ENCODE measurements at regions not wholly inside any gene's neighbourhood (a gene's known extent, or its start where the extent isn't known, plus 50 kb on each side); places are given as distances from the start of the nearest gene placed in this dataset.

DNA sequence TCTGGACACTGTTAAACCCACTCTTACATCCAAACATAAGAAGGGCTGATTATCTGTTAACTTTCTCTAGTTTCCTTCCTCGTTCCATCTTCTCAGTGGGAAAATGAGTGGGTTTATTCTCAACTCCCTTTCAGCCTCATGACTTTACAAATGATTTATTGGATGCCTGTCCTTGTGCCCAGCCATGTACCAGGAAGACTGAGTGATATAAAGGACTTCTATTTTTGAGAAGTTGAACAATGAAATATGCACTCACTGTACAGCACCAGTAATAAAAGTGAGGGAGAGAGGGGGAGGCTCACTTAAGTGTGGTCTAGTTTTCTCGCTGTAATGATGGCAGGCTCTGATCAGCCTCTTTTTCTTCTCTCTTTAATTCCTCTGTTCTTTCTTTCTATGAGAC, 277.6 kb downstream of the SMARCA2 start:
- Histone ChIP-seq H3K4me3 (ENCODE audit: low read depth, low read length) (no peak overlapping the region), H3K36me3 (ENCODE audit: control insufficient read depth in 2 of 2, insufficient read depth in 1 of 2, low read length in 2 of 2) (no peaks in the 10 kb centered on the region), H3K4me1 (ENCODE audit: control insufficient read depth, insufficient read depth, low read length) (no peaks in the 10 kb centered on the region), H3K9me3 (ENCODE audit: control insufficient read depth, insufficient read depth, low read depth, low read length) (no peaks in the 10 kb centered on the region), H3K27ac (ENCODE audit: extremely low read depth, low read depth, low read length) (no peak overlapping the region)
- ChIA-PET CTCF (no interaction called here), POLR2A (no interaction called here)
- no peak for TF ChIP-seq KLF9 (tag by site-specific recombination; IDR thresholded peaks at IDR 0.05; ENCODE audit: low read depth)

- Histone ChIP-seq H3K36me3 (ENCODE audit: control insufficient read depth in 2 of 2, insufficient read depth in 1 of 2, low read length in 2 of 2) (no peaks in the 10 kb centered on the region), H3K27ac (ENCODE audit: extremely low read depth, low read depth, low read length) (no peak overlapping the region), H3K9me3 (ENCODE audit: control insufficient read depth, insufficient read depth, low read depth, low read length) (no peaks in the 10 kb centered on the region), H3K4me3 (ENCODE audit: low read depth, low read length) (no peak overlapping the region), H3K4me1 (ENCODE audit: control insufficient read depth, insufficient read depth, low read length) (no peaks in the 10 kb centered on the region)
- no peak for TF ChIP-seq ZNF571 (tag by site-specific recombination; IDR thresholded peaks at IDR 0.05)
- no peak for TF ChIP-seq ZNF311 (tag by site-specific recombination; IDR thresholded peaks at IDR 0.05; ENCODE audit: borderline replicate concordance)
- no peak for TF ChIP-seq ZSCAN30 (tag by site-specific recombination; IDR thresholded peaks at IDR 0.05)
- no peak for TF ChIP-seq ZNF211 (tag by site-specific recombination; IDR thresholded peaks at IDR 0.05; ENCODE audit: low read depth)
- no peak for TF ChIP-seq AEBP2 (tag by site-specific recombination; IDR thresholded peaks at IDR 0.05; ENCODE audit: borderline replicate concordance)
- TF ChIP-seq ZNF148 (tag by site-specific recombination; IDR thresholded peaks at IDR 0.05; ENCODE audit: borderline replicate concordance) = no peak
- TF ChIP-seq FEZF1 (tag by site-specific recombination; IDR thresholded peaks at IDR 0.05) = no peak
- TF ChIP-seq ZFP41 (tag by site-specific recombination; IDR thresholded peaks at IDR 0.05; ENCODE audit: borderline replicate concordance) = no peak
- ChIA-PET CTCF (interaction anchor here (0.6 kb wide), 2 partner anchors 118 to 503 kb away, joined by 3 to 4 read pairs; no protein-coding TSS in a partner anchor), POLR2A (no interaction called here)
Measured at GRCh38 chr9:2297771-2298170, 282.6 kb downstream of the SMARCA2 start.

GRCh38 chr9:2298217-2298616, 283.1 kb downstream of the SMARCA2 start:
- Histone ChIP-seq H3K4me1 (ENCODE audit: control insufficient read depth, insufficient read depth, low read length) (no peaks in the 10 kb centered on the region), H3K36me3 (ENCODE audit: control insufficient read depth in 2 of 2, insufficient read depth in 1 of 2, low read length in 2 of 2) (no peaks in the 10 kb centered on the region), H3K27ac (ENCODE audit: extremely low read depth, low read depth, low read length) (no peak overlapping the region), H3K4me3 (ENCODE audit: low read depth, low read length) (no peak overlapping the region), H3K9me3 (ENCODE audit: control insufficient read depth, insufficient read depth, low read depth, low read length) (no peaks in the 10 kb centered on the region)
- ChIA-PET POLR2A (no interaction called here), CTCF (no interaction called here)
- TF ChIP-seq ZFP3 (tag by site-specific recombination; IDR thresholded peaks at IDR 0.05; ENCODE audit: low read depth) = no peak

GRCh38 chr9:2299156-2299842, 284.2 kb downstream of the SMARCA2 start:
- ChIA-PET CTCF (interaction anchor here (0.6 to 1.3 kb wide), 2 partner anchors 11 to 449 kb away, joined by 3 read pairs; no protein-coding TSS in a partner anchor), POLR2A (no interaction called here)
- H3K36me3 ChIP-seq (ENCODE audit: control insufficient read depth in 2 of 2, insufficient read depth in 1 of 2, low read length in 2 of 2) = no peaks in the 10 kb centered on the region
- no peaks in the 10 kb centered on the region for H3K4me1 ChIP-seq (ENCODE audit: control insufficient read depth, insufficient read depth, low read length)
- H3K4me3 ChIP-seq (ENCODE audit: low read depth, low read length) = no peak overlapping the region
- no peaks in the 10 kb centered on the region for H3K9me3 ChIP-seq (ENCODE audit: control insufficient read depth, insufficient read depth, low read depth, low read length)
- no peak overlapping the region for H3K27ac ChIP-seq (ENCODE audit: extremely low read depth, low read depth, low read length)
- TF ChIP-seq ZNF654 (tag by site-specific recombination; IDR thresholded peaks at IDR 0.05; ENCODE audit: low read depth) (no peak), ZNF221 (tag by site-specific recombination; IDR thresholded peaks at IDR 0.05; ENCODE audit: borderline replicate concordance) (no peak), GLIS1 (tag by site-specific recombination; IDR thresholded peaks at IDR 0.05) (no peak), ZNF658 (tag by site-specific recombination; IDR thresholded peaks at IDR 0.05) (no peak), ZNF239 (tag by site-specific recombination; IDR thresholded peaks at IDR 0.05) (no peak), ZBTB8A (tag by site-specific recombination; IDR thresholded peaks at IDR 0.05) (no peak), ZBTB49 (tag by site-specific recombination; IDR thresholded peaks at IDR 0.05; ENCODE audit: low read depth) (no peak), ZNF132 (tag by site-specific recombination; IDR thresholded peaks at IDR 0.05; ENCODE audit: borderline replicate concordance) (no peak), ZSCAN4 (tag by site-specific recombination; IDR thresholded peaks at IDR 0.05) (no peak)
